Head of caudate nucleus (tissue), 42 donors: ENCODE measurements at regions not wholly inside any gene's neighbourhood (a gene's known extent, or its start where the extent isn't known, plus 50 kb on each side); places are given as distances from the start of the nearest gene placed in this dataset.

Experiments
- DNase-seq, 42 donors: peaks; one replicate each; pipeline versions ENCODE4 v3.0.0 to v3.0.0-alpha.2; 2020 to 2021; ENCODE audit warnings: mixed read lengths in 7 of 42
- intact Hi-C: fragments of 100-400 bp; cut with DNase I; formaldehyde crosslinking; loops from one replicate; pipeline ENCODE4 v1.15.0; 2022

DNA sequence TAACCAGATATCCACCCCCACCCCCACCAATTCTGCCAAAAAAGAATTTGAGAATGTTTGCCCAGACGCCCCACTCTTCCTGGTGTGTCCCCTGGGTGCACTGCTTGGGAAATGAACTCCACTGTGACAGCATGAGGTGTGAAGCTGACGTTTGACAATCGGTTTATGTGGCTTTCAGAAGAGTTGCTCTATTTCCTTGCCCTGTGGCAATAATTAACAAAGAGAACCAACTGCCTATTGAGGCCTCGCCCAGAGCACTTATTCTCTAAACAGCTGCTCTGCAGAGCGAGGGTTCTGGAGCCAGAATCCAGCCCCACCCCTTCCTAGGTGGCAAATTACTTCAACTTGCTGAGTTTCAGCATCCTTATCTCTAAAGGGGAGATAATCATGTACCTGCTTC, 115.8 kb upstream of the SIX3 start:
- intact Hi-C loops: no loop called here
- DNase-seq: no peak

DNA sequence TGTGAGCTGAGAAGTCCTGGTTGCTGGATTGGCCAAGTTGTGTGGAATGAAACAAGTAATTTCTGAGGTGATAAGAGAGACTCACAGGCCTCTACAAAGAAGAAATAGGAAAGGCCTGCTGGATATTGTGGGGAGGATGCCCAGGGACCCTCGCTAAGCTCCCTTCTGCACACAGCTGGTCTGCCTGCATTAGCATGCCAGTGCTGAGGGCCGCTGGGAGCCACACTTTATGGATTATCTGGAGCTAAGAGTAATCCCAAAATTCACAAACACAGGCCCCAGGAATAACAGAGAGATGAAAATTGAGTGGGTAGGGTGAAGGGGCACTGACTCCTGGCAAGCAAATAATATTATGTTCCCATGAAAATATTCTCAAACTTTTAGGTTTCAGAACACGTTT, 114.9 kb upstream of the SIX3 start:
- intact Hi-C loops: no loop called here
- DNase-seq: no peak

DNA sequence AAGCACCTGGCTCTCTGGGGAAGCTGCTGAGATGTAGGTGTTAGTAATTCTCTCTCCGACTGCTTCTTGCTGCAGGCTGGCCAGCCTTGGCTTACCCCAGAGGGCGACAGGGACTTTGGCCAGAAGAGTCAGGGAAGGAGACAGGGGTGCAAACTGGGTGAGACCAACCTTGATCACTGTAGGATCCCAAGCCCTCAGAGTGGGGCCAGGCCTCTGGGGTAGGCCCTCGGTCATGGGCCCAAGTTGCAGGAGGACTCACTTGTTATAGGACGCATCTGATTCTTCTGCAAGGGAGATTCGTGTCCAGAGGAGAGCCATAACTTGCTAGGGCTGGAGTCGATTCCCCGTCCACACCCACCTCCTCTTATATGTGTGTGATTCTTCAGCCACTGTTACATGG, 111.7 kb upstream of the SIX3 start:
- DNase-seq: no peak
- intact Hi-C loops: no loop called here

DNA sequence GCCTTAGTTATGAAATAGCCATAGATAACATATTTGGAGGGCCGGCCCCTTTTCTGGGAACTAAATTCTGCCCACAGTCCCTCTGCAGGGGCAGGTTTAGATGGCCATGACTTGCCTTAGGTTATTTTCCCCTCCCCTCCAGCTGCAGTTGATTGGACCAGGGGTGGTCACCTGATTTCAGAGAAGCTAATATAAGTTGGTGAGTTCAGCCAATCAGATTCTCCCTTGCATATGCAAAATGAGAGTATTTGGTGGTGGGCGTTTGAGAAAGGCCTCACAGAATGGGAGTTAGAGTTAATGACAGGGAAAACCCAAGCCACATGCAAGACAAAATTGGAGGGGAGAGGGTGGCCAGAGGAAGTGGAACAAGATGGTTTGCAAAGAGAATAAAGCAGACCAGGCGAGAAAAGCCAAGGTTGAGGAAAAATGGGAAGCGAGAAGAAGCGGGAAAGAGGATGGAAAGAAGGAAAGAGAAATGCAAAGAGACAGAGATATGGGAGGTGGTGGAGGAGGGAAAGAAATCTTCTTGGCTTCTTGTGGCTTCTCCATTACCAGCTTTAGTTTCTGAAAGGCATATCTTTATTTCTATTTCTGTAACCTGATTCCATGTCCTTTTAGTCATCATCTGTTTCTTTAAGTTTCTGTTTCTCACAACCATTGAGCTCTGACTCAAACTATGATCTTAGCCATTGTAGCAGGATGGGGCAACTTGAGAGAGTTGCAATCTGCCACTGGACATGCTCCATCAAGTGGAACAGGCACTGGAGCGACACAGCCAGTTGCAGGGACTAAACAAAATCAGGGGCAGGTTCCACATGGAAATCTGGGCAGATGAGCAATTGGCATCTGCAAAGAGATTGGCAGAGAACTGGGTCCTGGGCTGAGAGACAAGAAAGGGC, 108.1 kb upstream of the SIX3 start:
- DNase-seq: no peak
- intact Hi-C loops: no loop called here

DNA sequence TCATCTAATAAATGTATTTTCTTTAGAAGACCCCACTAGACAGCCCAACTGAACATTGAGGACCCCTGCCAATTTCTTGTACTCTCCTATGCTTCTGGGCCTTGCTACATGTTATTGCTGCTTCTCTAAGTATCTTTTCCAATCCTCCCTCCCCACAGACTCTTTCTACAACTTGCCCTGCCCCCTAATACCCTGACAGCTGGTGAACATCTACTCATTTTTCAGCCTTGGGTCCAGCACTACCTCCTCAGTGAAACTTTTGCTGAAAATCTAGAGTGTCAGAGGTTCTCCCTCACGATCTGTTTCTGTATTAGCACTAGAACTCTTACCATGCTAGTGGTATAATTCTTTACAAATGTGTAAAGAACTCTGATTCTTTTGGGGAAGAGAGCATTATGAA, 106.8 kb upstream of the SIX3 start:
- intact Hi-C loops: no loop called here

DNA sequence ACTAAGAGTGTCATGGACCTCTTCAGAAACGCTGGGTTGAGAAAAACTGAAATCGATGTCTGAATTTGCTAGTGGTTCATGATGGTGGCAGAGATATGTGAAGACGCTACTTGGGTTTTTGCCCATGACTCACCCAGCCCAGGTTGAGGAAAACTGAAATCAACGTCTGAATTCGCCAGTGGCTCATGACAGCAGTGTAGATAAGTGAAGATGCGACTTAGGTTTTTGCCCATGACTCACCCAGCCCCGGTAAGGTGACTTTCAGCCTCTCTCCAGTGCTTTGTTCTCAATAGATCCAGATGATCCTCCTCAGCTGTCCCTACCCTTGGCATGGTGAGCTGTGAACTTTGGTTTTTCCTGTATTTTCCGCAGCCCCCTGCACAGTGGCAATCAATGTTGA, 105.3 kb upstream of the SIX3 start:
- DNase-seq: peak in 1 of 42 donors; percentile 28
- intact Hi-C loops: no loop called here

More for the DNA sequence above, 106.8 kb upstream of the SIX3 start:
- no peak for DNase-seq

DNA sequence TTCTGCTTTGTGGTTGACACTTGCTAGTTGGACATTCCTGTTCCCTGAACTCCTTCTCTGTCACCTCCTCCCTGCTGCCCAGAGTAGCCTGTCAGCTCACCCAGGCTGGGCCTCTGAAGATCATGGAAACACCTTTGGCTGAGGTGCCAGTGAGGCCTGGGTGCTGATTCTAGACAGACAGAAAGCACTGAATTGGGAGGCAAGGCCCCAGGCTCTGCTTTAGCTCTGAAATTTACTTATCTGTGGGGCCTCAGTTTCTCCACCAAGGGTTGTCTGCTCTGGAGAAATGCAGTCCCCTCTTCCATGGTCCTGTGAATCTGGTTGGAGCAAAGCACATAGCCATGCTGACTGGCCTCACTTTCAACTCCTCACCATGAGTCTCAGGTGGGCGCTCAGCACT, 104.6 kb upstream of the SIX3 start:
- intact Hi-C loops: no loop called here
- DNase-seq: peak in 1 of 42 donors; percentile 9

DNA sequence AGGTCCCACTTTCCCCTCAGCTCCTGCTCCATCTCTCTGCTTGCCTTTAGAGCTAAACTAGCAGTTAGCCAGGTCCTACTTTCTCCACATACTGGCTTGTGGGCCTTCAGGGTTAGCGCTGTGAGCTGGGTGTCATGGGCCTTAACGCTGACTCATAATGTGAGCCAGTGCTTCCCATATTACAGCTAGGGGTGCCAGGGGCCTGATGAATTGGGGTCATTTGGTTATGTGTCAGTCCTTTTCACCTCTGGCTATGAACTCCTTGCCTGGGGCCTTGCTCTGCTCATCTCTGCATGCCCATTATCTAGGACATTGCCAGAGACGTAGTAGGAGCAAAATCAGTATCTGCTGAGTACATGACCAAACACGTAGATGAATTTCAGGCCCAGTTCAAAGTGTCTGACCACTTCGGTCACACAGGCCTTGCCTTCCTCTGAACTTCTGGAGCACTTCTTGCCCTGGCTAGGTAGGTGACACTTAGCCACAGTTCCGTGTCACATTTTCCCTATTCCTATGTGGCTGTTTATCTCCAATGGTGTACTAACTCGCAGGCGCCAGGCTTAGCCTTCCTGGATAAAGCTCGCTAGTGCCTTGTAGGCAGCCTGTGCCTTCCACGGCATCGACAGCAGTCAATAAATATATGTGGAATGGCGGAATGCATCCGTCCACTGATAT, 103.2 kb upstream of the SIX3 start:
- intact Hi-C loops: no loop called here
- peak in 1 of 42 donors; percentile 18 for DNase-seq

DNA sequence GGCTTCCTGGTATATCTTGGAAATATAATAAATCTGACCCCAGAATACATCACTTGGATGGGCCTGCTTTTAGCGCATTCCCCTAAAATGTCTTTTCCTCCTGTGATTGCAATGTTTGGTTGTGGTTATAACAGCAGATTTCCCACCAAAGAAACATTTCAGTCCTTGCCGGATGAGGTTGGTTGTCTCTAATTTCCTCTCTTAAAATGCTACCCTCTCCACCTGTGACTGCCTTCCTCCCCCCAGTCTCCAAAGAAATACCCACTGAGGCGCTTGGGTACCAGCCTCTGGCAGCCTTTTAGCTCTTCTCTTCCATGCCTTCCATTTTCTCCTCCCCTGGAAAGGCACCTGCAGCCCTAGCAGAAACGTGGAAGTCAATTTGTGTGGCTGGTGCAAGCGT, 102.1 kb upstream of the SIX3 start:
- intact Hi-C loops: no loop called here
- DNase-seq: peak in 1 of 42 donors; percentile 4

DNA sequence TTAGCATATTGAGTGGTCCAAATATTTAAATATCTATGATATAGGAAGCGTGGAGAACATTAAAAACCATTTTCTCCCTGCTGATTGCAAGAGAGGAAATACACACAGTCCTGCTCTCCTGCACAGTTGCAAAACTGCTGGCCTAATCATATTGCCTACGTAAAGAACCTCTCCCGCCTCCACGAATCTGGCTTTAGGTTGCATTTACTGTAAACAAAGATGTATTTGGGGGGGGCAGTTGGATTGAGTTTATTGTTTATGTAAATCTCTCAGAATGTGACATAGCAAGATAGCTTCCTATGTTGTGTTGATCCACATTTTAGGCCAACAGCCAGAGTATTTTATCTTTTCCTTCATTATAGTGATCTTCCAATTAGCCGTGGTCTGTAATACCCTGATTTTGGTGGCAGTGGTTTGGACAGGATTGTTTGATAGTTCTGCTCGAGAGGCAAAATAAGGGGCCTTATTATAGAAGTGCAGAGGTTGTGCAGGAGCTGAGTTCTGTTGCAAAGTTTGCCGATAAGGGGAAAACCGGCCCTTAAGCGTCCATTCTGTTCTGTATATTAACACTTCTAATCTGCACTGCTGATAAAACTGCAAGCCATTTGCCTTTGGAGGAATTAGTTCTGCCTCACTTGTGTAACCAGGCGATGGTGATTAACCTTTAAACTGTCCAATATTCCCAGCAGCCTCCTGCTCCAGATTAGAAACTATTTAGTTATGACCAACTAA, 101.6 kb upstream of the SIX3 start:
- intact Hi-C loops: no loop called here
- DNase-seq: peak in 2 of 42 donors; percentile 9 to 19

DNA sequence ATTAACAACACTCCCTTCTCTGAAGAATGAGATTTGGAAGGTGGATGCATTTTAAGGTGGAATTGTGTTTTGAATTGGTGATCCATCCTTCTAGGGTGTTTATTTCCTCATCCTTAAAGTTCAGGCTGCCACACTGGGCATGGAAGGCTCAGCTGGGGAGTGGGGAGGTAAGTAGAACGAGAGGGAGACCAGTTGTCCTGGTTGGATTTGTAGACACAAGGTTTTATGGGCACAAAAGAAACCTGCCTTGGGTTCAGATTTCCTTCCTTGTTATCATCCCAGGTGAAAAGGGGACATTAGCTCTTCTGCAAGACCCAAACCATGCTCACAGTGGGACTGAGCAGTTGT, 101.0 kb upstream of the SIX3 start:
- DNase-seq: peak in 1 of 42 donors; percentile 13
- intact Hi-C loops: no loop called here

DNA sequence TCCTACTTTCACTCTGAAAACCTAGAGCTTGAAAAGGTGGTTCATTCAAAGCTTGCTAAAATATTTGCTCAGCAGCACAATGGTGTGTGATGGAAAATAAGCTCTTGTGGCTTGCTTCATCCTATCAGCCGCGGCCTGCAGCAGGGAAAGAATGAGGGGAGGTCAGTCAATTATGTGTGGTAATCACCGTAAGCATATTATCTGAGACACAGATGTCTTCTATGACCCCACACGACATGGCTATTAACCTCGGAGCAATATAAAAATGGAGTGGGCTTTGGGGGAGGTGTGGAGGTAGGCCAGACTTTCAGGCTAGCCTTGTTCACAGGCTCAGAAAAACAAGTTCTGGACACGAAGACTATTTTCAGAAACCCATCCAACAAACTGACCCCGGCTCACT, 98.4 kb upstream of the SIX3 start:
- peak in 1 of 42 donors; percentile 19 for DNase-seq
- intact Hi-C loops: no loop called here

DNA sequence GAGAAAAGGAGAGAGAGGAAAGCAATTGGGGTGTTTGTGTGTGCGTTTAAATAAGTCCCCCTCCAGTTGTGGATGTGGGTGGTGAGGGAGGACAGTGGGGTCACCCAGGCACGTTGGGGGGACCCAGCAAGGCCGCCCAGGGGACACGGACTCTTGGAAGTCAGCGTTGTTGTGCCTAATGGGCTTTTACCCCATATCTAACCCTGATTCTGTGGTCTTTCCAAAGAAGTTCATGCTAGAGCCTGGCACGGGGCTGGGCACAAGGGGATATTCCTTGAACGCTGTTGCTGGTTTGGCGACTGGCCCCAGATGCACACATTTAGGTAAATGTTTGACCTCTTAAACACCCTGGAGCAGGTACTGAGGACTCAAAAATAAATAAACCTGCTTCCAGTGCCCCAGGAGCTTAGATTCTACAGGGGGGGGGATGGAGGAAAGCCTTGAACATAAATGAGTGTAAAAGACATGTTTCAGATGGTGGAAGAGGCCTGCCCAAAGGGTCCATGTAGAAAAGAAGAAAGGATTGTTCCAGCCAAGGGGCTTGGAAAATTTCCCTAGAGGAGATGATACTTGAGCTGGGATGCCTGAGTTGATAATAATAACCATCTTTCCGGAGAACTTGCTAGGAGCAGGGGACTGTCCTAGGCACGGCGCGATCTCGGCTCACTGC, 97.7 kb upstream of the SIX3 start:
- intact Hi-C loops: no loop called here
- peak in 1 of 42 donors; percentile 16 for DNase-seq

DNA sequence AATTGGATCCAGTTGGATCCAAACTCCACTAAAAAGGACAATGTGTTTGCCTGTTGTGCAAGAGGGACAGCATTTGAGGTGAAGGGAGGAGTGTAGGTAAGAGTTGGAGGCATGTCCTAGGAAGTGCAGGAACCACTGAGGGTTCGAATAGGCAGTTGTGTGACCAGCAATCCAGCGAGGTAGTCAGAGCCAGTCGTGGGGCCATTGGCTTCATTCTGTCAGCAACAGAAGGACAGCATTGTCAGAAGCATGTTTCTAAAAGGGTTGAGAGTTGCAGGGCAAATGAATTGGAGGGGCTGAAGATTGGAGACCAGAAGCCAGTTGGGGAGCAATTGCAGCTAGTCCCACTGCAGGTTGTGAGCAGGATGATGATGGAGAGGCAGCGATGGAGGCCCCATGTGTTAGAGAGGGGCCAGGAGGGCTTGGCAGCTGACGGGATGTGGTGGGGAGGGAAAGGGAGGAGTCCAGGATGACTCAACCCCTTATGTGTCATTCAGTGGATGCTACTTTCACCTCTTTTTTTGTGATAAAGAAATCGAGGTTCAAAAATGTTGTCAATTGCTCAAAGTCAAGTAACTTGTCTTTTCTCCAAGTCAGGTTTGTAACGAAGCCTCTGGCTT, 96.7 kb upstream of the SIX3 start:
- intact Hi-C loops: no loop called here
- peak in 1 of 42 donors; percentile 13 for DNase-seq

DNA sequence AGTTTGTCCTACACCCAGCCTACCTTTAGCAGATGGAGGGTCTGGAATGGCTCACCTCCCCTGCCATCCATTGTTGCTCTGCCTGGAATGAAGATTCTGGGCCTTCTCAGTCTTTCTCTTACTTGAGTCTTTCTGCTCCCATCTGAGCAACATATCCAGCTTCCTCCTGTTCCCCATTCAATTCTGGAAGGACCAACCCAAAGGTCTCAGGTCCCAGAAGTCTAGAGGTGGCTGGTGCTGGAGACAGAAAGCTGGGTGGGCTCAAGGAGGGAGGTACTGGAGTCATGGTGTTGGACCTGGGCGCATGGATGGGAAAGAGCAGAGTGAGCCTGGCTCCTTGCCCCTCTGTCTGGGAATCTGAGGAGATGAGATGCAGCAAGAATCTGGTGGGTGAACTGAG, 93.5 kb upstream of the SIX3 start:
- intact Hi-C loops: no loop called here
- peak in 1 of 42 donors; percentile 20 for DNase-seq

DNA sequence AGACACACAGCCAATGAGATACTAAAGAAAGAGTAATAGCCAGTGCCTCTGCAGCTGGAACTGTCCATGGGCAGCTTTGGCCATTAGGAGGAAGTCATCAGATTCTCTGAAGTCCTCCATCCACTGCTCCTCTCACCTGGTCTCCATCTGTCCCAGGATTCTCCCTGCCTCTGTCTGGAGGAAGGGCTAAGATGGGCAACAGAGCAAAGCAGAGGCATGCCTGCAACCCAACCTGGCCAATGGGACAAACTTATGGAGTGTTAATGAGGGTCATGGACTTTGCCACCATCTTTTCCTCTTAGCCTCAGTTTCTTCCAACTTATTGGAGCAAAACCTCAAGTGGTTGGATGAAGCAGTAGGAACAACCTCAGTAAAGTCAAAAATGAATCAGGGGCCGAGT, 91.5 kb upstream of the SIX3 start:
- DNase-seq: no peak
- intact Hi-C loops: no loop called here

DNA sequence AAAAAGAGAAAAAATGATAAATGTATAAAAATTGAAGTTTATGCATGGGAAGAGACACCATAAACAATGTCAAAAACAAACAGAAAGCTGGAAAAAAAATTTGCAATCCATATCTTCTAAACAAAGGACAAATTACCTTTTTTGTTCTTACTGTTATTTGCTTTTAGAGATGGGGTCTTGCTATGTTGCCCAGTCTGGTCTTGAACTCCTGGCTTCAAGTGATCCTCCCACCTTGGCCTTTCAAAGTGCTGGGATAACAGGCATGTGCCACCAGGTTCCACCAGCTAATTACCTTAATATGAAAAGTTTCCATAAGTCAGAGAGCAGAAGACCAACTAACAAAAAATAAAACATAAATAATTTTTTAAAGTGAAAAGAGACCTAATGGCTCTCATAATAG, 90.0 kb upstream of the SIX3 start:
- intact Hi-C loops: no loop called here
- DNase-seq: no peak

DNA sequence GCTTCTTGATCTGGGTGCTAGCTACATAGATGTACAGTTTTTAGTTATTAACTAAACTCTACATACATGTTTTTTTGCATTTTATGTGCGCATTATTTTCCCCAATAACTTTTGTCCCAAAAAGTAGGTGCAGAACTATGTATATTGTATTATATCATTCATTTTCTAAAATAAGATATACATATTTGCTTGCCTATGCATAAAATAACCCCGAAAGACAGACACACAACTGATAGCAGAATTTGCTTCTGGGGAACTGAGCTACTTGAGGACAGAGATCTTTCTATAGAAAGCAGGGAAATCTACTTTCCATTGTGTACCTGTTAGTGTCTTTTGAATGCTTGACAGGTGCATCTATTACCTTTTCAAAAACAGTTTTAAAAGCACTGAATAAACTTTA, 88.9 kb upstream of the SIX3 start:
- intact Hi-C loops: no loop called here
- DNase-seq: no peak

DNA sequence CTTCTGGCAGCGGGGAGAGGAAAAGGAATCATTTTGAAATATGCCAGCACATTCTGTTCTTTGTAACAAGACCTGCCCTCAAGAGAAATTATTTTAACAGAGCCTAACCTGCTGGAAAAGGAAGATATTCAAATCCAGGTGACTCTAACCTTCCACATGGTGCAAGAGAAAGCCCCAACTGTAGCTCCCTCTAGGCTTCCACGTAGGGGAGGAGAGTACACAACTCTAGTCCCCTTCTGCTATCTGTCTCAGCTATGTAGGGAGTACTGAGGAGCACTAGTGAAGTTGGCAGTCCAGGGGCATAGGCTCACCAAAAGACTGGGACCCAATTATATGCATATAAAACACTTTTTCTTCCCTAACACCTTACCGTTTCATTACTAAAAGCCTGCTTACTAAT, 82.2 kb upstream of the SIX3 start:
- no peak for DNase-seq
- intact Hi-C loops: no loop called here
